H9 (cell line): ENCODE measurements at regions not wholly inside any gene's neighbourhood (a gene's known extent, or its start where the extent isn't known, plus 50 kb on each side); places are given as distances from the start of the nearest gene placed in this dataset.

Source experiments
- DNase-seq: peaks from one replicate; pipeline ENCODE4 v3.0.0-alpha.2; 2017
- H2AFZ ChIP-seq: one replicate; pipeline ENCODE4 v1.6.1; 2013; ENCODE audit warnings: mild to moderate bottlenecking, low read length, control low read depth, moderate library complexity
- H2AK5ac ChIP-seq: 2 replicates; pipeline ENCODE4 v1.6.1; 2013; ENCODE audit warnings: low read length, control low read depth, mixed read lengths; ENCODE audit not compliant: insufficient read length
- H2BK120ac ChIP-seq: one replicate; pipeline ENCODE4 v1.6.1; 2013; ENCODE audit warnings: low read depth, mild to moderate bottlenecking, low read length, control low read depth, inconsistent platforms; ENCODE audit not compliant: poor library complexity, severe bottlenecking
- H2BK12ac ChIP-seq: 2 replicates; pipeline ENCODE4 v1.6.1; 2013; ENCODE audit warnings: low read length, control low read depth, mixed read lengths, low read depth; ENCODE audit not compliant: insufficient read length
- H2BK15ac ChIP-seq: 2 replicates; pipeline ENCODE4 v1.6.1; 2013; ENCODE audit warnings: low read depth, low read length, control low read depth
- H2BK20ac ChIP-seq: one replicate; pipeline ENCODE4 v1.6.1; 2013; ENCODE audit warnings: low read depth, mild to moderate bottlenecking, low read length, control low read depth, inconsistent platforms; ENCODE audit not compliant: poor library complexity, severe bottlenecking
- H2BK5ac ChIP-seq: 2 replicates; pipeline ENCODE4 v1.6.1; 2013; ENCODE audit warnings: low read length, control low read depth, mixed read lengths; ENCODE audit not compliant: insufficient read length
- H3K14ac ChIP-seq: 2 replicates; pipeline ENCODE4 v1.6.1; 2013; ENCODE audit warnings: low read length, control low read depth; ENCODE audit not compliant: insufficient read depth
- H3K18ac ChIP-seq: 2 replicates; pipeline ENCODE4 v1.6.1; 2013; ENCODE audit warnings: low read depth, mild to moderate bottlenecking, mixed read lengths, low read length, control low read depth; ENCODE audit not compliant: insufficient read length
- H3K23ac ChIP-seq: 2 replicates; pipeline ENCODE4 v1.6.1; 2013; ENCODE audit warnings: low read length, control low read depth, mixed read lengths, low read depth; ENCODE audit not compliant: insufficient read length
- H3K23me2 ChIP-seq: 2 replicates; pipeline ENCODE4 v1.6.1; 2013; ENCODE audit warnings: low read depth, mild to moderate bottlenecking, mixed read lengths, low read length, control low read depth; ENCODE audit not compliant: insufficient read length, poor library complexity, severe bottlenecking
- H3K27ac ChIP-seq: 2 replicates; pipeline ENCODE4 v1.5.1; 2013; ENCODE audit warnings: low read length, control low read depth, mixed read lengths, low read depth; ENCODE audit not compliant: insufficient read length
- H3K27me3 ChIP-seq: 2 replicates; pipeline ENCODE4 v1.6.1; 2013; ENCODE audit warnings: low read length, control low read depth, inconsistent platforms; ENCODE audit not compliant: insufficient read depth
- H3K4ac ChIP-seq: 2 replicates; pipeline ENCODE4 v1.6.1; 2013; ENCODE audit warnings: low read depth, mild to moderate bottlenecking, control low read depth, inconsistent platforms, low read length, moderate library complexity
- H3K4me1 ChIP-seq: 2 replicates; pipeline ENCODE4 v1.6.1; 2013; ENCODE audit warnings: low read length, control low read depth, inconsistent platforms; ENCODE audit not compliant: insufficient read depth
- H3K4me2 ChIP-seq: 2 replicates; pipeline ENCODE4 v1.6.1; 2013; ENCODE audit warnings: low read length, control low read depth, mixed read lengths; ENCODE audit not compliant: insufficient read length, insufficient read depth
- H3K56ac ChIP-seq: 2 replicates; pipeline ENCODE4 v1.6.1; 2013; ENCODE audit warnings: low read depth, mild to moderate bottlenecking, mixed read lengths, low read length, control low read depth; ENCODE audit not compliant: insufficient read length
- H3K79me1 ChIP-seq: 2 replicates; pipeline ENCODE4 v1.6.1; 2013; ENCODE audit warnings: low read depth, mild to moderate bottlenecking, moderate library complexity, low read length, control low read depth, inconsistent platforms; ENCODE audit not compliant: insufficient read depth, poor library complexity, severe bottlenecking
- H3K79me2 ChIP-seq: 2 replicates; pipeline ENCODE4 v1.6.1; 2013; ENCODE audit warnings: low read length, control low read depth, inconsistent platforms; ENCODE audit not compliant: insufficient read depth
- H3K9ac ChIP-seq: 2 replicates; pipeline ENCODE4 v1.6.1; 2013; ENCODE audit warnings: low read length, control low read depth, mixed read lengths; ENCODE audit not compliant: insufficient read length; ENCODE audit errors: extremely low read depth
- H3K9me3 ChIP-seq: one replicate; pipeline ENCODE4 v1.6.1; 2013; ENCODE audit warnings: low read depth, low read length, inconsistent platforms; ENCODE audit not compliant: control insufficient read depth
- H3T11ph ChIP-seq: one replicate; pipeline ENCODE4 v1.6.1; 2013; ENCODE audit warnings: mild to moderate bottlenecking, low read length, control low read depth, inconsistent platforms
- H4K20me1 ChIP-seq: one replicate; pipeline ENCODE4 v1.6.1; 2013; ENCODE audit not compliant: control insufficient read depth, insufficient read length, insufficient read depth
- H4K5ac ChIP-seq: 2 replicates; pipeline ENCODE4 v1.6.1; 2013; ENCODE audit warnings: low read depth, mild to moderate bottlenecking, mixed read lengths, low read length, control low read depth; ENCODE audit not compliant: insufficient read length
- H4K8ac ChIP-seq: replicated peaks from 2 replicates; pipeline ENCODE4 v1.6.1; 2013; ENCODE audit warnings: low read length, control low read depth, mixed read lengths, low read depth; ENCODE audit not compliant: insufficient read length
- H4K91ac ChIP-seq: 2 replicates; pipeline ENCODE4 v1.6.1; 2013; ENCODE audit warnings: low read depth, mild to moderate bottlenecking, moderate library complexity, mixed read lengths, low read length, control low read depth; ENCODE audit not compliant: insufficient read length
- H3K27ac Mint-ChIP-seq, 3 experiments: 2 replicates in 2 of 3; 3 replicates in 1 of 3; pipeline ENCODE4 v1.8.0; 2020 to 2021; ENCODE audit warnings: mixed read lengths in 3 of 3, mild to moderate bottlenecking in 1 of 3, moderate library complexity in 1 of 3
- H3K27me3 Mint-ChIP-seq: 2 replicates; pipeline ENCODE4 v1.8.0; 2021; ENCODE audit warnings: low read depth, mild to moderate bottlenecking, moderate library complexity, mixed read lengths
- H3K36me3 Mint-ChIP-seq, 3 experiments: 2 replicates in 2 of 3; 3 replicates in 1 of 3; pipeline ENCODE4 v1.8.0; 2020 to 2021; ENCODE audit warnings: low read depth in 3 of 3, mixed read lengths in 3 of 3; ENCODE audit not compliant: insufficient read depth in 1 of 3
- H3K4me1 Mint-ChIP-seq, 2 experiments: 2 replicates each; pipeline ENCODE4 v1.8.0; 2020; ENCODE audit warnings: mixed read lengths in 2 of 2
- H3K4me3 Mint-ChIP-seq, 2 experiments: 2 replicates in 1 of 2; 3 replicates in 1 of 2; pipeline ENCODE4 v1.8.0; 2020 to 2021; ENCODE audit warnings: mild to moderate bottlenecking in 2 of 2, mixed read lengths in 2 of 2, moderate library complexity in 1 of 2
- H3K9me3 Mint-ChIP-seq, 2 experiments: 2 replicates in 1 of 2; 3 replicates in 1 of 2; pipeline ENCODE4 v1.8.0; 2020; ENCODE audit warnings: mild to moderate bottlenecking in 2 of 2, mixed read lengths in 2 of 2, moderate library complexity in 1 of 2
- WGBS: extraction: QIAGEN DNeasy Blood & Tissue Kit; methylation state at CpG from one replicate; pipeline ENCODE4 v1.1.7; 2013; ENCODE audit warnings: missing lambda C conversion rate, low lambda C conversion rate, mixed read lengths; ENCODE audit not compliant: insufficient read length; ENCODE audit errors: extremely low coverage; 5-methylcytosine and 5-hydroxymethylcytosine counted together
- TF ChIP-seq, protein P1 (sequence below): fragments of 200-600 bp; sonication (generic); conservative IDR thresholded peaks from 3 replicates; pipeline ENCODE4 v1.8.0; 2021; ENCODE audit warnings: antibody characterized with exemption, mild to moderate bottlenecking

DNA sequence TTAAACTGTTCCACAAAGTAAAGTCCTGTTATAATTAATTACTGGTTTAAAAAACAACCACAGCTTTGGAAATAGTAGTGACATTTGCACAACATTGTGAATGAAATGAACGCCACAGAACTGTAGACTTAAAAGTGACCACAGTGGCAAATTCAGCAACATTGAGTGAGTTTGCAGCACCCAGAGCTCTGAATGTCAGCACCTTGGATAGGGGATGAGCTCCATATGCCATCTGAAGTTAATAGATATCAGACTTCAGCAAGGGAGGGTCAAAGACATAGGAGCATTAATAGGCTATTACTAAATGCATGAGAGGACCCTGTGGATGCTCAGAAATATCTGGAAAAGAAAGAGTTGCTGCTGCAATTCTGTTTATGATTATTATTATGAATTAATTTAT, 55.3 kb upstream of the KCNIP4 start:
- Histone ChIP-seq H2AFZ (no peak overlapping the region), H3K79me1 (no peaks in the 10 kb centered on the region), H3K9ac (no peak overlapping the region), H2BK20ac (no peak overlapping the region), H3K4me2 (no peak overlapping the region), H2BK120ac (no peak overlapping the region), H3K79me2 (no peaks in the 10 kb centered on the region), H4K8ac (no peak overlapping the region), H3T11ph (no peak overlapping the region), H3K18ac (no peak overlapping the region), H3K4me1 (no peaks in the 10 kb centered on the region), H3K56ac (no peak overlapping the region), H3K14ac (no peak overlapping the region), H4K20me1 (no peaks in the 10 kb centered on the region), H3K27ac (no peak overlapping the region), H3K23me2 (no peaks in the 10 kb centered on the region), H2BK5ac (no peak overlapping the region), H3K27me3 (no peaks in the 10 kb centered on the region), H2BK12ac (no peak overlapping the region), H3K4ac (no peak overlapping the region), H3K23ac (no peak overlapping the region), H2BK15ac (no peak overlapping the region), H3K9me3 (no peaks in the 10 kb centered on the region), H4K5ac (no peak overlapping the region), H2AK5ac (no peak overlapping the region), H4K91ac (no peak overlapping the region)
- no peak overlapping the region for H3K27ac Mint-ChIP-seq
- H3K4me1 Mint-ChIP-seq: no peaks in the 10 kb centered on the region
- no CpG with 5 or more reads among the region's 1 CpG for WGBS
- no peaks in the 10 kb centered on the region for H3K27me3 Mint-ChIP-seq
- H3K9me3 Mint-ChIP-seq: peaks cover 12 to 16% of the 10 kb centered on the region in 2 experiments
- TF ChIP-seq, protein P1, sequence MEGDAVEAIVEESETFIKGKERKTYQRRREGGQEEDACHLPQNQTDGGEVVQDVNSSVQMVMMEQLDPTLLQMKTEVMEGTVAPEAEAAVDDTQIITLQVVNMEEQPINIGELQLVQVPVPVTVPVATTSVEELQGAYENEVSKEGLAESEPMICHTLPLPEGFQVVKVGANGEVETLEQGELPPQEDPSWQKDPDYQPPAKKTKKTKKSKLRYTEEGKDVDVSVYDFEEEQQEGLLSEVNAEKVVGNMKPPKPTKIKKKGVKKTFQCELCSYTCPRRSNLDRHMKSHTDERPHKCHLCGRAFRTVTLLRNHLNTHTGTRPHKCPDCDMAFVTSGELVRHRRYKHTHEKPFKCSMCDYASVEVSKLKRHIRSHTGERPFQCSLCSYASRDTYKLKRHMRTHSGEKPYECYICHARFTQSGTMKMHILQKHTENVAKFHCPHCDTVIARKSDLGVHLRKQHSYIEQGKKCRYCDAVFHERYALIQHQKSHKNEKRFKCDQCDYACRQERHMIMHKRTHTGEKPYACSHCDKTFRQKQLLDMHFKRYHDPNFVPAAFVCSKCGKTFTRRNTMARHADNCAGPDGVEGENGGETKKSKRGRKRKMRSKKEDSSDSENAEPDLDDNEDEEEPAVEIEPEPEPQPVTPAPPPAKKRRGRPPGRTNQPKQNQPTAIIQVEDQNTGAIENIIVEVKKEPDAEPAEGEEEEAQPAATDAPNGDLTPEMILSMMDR: no peak
- no peak overlapping the region for H3K4me3 Mint-ChIP-seq
- no peaks in the 10 kb centered on the region; a peak in 1 of 7 replicates for H3K36me3 Mint-ChIP-seq
- DNase-seq: no peak
